ENCODE measurements at regions not wholly inside any gene's neighbourhood (a gene's known extent, or its start where the extent isn't known, plus 50 kb on each side); places are given as distances from the start of the nearest gene placed in this dataset.
A peak's percentile ranks its signal among the peaks of the same experiment; 100 is the strongest.

GRCh38 chr2:219692521-219692920, 65.1 kb downstream of the SLC4A3 start:
- DNase-seq: no peak

- DNase-seq: peak; percentile 23 to 44
These were observed 67.8 kb downstream of the SLC4A3 start for GRCh38 chr2:219695145-219695709.

- no peak for DNase-seq
These were observed 70.6 kb downstream of the SLC4A3 start for GRCh38 chr2:219697811-219698747.

GRCh38 chr2:219698748-219699439, 71.5 kb downstream of the SLC4A3 start:
- no peak for DNase-seq

GRCh38 chr2:219699440-219699821, 72.0 kb downstream of the SLC4A3 start:
- no peak for DNase-seq

GRCh38 chr2:219701847-219702634, 74.6 kb downstream of the SLC4A3 start:
- no peak for DNase-seq

- DNase-seq: no peak
These were observed 75.5 kb downstream of the SLC4A3 start for GRCh38 chr2:219702796-219703545.

- DNase-seq: no peak
These were observed 77.4 kb downstream of the SLC4A3 start for GRCh38 chr2:219704878-219705277.

GRCh38 chr2:219706823-219707281, 79.4 kb downstream of the SLC4A3 start:
- DNase-seq: no peak

- DNase-seq: no peak
These were observed 80.3 kb downstream of the SLC4A3 start for GRCh38 chr2:219707496-219708285.

GRCh38 chr2:219709331-219709761, 81.9 kb downstream of the SLC4A3 start:
- no peak for DNase-seq

GRCh38 chr2:219713110-219713509, 85.7 kb downstream of the SLC4A3 start:
- DNase-seq: peak in 1 of 2 donors; percentile 6

GRCh38 chr2:219714681-219715400, 87.4 kb downstream of the SLC4A3 start:
- DNase-seq: no peak

- peak; percentile 30 to 71 for DNase-seq
These were observed 90.6 kb downstream of the SLC4A3 start for GRCh38 chr2:219718066-219718465.

GRCh38 chr2:219719521-219719920, 92.1 kb downstream of the SLC4A3 start:
- no peak for DNase-seq

- no peak for DNase-seq
These were observed 93.5 kb downstream of the SLC4A3 start for GRCh38 chr2:219720956-219721355.

GRCh38 chr2:219722276-219722879, 94.9 kb downstream of the SLC4A3 start:
- no peak for DNase-seq

- no peak for DNase-seq
These were observed 95.9 kb downstream of the SLC4A3 start for GRCh38 chr2:219723311-219723710.

GRCh38 chr2:219724628-219725027, 97.2 kb downstream of the SLC4A3 start:
- DNase-seq: no peak

- no peak for DNase-seq
These were observed 99.5 kb downstream of the SLC4A3 start for GRCh38 chr2:219726916-219727315.

All from inflammatory macrophage (primary cell).